ENCODE measurements at regions not wholly inside any gene's neighbourhood (a gene's known extent, or its start where the extent isn't known, plus 50 kb on each side); places are given as distances from the start of the nearest gene placed in this dataset.

DNA sequence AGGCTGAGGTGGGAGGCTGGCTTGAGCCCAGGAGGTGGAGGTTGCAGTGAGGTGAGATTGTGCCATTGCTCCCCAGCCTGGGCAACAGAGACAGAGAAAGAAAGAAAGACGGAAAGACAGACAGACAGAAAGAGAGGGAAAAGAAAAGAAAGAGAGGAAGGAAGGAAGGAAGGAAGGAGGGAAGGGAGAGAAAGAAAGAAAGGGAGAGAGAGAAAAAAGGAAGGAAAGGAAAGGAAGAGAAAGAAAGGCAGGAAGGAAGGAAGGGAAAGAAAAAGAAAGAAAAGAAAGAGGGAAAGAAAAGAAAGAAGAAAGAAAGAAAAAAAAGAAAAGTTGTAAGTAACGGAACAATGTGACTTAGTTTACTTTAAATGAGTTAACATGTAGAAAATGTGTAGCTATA is 260.7 kb upstream of the GRM7 start:
- TF ChIP-seq, protein P1, sequence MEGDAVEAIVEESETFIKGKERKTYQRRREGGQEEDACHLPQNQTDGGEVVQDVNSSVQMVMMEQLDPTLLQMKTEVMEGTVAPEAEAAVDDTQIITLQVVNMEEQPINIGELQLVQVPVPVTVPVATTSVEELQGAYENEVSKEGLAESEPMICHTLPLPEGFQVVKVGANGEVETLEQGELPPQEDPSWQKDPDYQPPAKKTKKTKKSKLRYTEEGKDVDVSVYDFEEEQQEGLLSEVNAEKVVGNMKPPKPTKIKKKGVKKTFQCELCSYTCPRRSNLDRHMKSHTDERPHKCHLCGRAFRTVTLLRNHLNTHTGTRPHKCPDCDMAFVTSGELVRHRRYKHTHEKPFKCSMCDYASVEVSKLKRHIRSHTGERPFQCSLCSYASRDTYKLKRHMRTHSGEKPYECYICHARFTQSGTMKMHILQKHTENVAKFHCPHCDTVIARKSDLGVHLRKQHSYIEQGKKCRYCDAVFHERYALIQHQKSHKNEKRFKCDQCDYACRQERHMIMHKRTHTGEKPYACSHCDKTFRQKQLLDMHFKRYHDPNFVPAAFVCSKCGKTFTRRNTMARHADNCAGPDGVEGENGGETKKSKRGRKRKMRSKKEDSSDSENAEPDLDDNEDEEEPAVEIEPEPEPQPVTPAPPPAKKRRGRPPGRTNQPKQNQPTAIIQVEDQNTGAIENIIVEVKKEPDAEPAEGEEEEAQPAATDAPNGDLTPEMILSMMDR (conservative IDR thresholded peaks at IDR 0.05): no peak
- no peak for TF ChIP-seq EZH2 (IDR thresholded peaks at IDR 0.05; ENCODE audit: low read depth)
